HG03457 (cell line): ENCODE measurements at regions not wholly inside any gene's neighbourhood (a gene's known extent, or its start where the extent isn't known, plus 50 kb on each side); places are given as distances from the start of the nearest gene placed in this dataset.
A peak's percentile ranks its signal among the peaks of the same experiment; 100 is the strongest.
"Not testable (repeated sequence)": the region's sequence is repeated elsewhere in the genome, so short reads cannot be mapped to it uniquely, and the experiment has no call there.

Experiments used
- ATAC-seq: cut with Tn5 transposase; IDR thresholded peaks from one replicate; pipeline ENCODE4 v1.9.1; 2021; ENCODE audit warnings: moderate number of reproducible peaks; ENCODE audit not compliant: unreplicated experiment

DNA sequence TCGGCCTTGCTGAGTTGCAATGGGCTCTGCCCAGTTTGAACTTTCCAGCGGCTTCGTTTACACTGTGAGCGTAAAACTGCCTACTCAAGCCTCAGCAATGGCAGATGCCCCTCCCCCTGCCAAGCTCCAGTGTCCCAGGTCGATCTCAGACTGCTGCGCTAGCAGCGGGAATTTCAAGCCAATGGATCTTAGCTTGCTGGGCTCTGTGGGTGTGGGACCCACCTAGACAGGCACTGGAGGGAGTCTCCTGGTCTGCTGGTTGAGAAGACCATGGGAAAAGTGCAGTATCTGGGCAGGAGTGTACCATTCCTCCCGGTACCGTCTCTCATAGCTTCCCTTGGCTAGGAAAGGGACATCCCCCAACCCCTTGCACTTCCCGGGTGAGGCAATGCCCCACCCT is 88.2 kb downstream of the KLHL28 start:
- ATAC-seq, result no peak

DNA sequence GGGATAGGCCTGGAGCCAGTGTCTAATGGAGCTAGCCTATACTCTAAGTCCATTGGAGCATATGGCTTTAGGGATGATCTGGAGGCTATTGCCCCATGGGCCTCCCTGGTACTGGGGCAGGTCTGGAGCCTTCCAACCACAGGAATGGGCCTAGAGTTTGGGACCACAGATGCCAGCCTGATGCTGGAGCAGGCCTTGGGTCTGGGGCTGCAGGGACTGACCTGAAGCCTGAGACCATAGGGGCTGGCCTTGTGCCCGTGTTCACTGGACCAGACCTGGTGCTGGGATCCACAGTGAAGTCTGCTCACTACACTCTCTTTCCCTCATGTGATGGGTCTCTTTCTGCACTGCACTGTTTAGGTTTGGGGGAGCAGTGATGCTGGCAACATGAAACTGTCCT is 95.0 kb downstream of the KLHL28 start:
- no peak for ATAC-seq

DNA sequence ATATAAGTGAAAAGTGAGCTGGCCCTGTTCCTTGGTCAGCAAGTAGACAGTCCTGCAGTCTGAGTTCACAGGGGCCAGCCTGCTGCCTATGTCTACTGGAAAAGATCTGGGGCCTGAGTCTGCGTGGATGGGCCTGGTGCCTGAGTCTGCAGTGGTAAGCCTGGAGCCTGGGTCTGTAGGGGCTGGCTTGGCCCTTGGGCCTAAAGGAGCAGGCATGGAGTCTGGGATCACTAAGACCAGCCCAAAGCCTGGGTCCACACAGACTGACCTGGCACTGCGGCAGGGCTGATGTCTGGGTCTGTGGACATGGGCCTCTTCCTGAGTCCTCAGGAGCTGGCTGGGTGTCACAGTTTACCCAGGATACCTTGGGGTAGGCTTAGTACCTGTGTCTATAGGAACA is 95.4 kb downstream of the KLHL28 start:
- no peak for ATAC-seq

DNA sequence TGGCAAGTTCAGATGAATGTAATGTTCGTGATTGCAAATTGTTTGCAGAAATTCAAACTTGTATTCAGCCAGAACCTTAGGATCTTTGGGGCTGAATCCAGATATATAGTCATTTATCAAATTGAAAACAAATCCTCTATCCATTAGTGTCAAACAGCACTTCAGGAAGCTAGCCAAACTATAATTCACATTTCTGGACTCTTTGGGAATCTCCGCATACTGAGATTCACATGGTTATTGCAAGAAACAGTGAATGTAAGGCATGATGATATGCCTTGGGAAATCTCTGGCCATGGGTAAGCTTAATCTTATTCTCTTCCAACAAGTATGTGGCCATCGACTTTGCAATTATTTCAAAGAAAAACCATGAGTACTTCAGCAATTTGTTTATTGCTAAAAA is 98.5 kb downstream of the KLHL28 start:
- no peak for ATAC-seq

DNA sequence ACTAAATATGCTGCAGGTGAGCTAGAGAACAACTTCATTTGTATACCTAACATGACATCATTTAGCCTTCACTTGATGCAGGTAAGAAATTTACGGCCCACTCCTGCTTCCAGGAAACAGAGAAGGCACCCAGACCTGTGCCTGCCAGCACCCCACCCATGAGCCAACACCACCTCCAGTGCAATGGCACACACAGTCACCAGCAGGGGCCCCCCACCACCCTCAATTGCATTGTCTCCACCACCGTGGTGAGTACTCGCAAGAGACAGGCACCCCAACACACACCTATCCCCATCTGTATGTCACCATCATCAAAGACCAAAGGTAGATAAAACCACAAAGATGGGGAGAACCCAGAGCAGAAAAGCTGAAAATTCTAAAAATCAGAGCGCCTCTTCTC is 107.6 kb downstream of the KLHL28 start:
- no peak for ATAC-seq

DNA sequence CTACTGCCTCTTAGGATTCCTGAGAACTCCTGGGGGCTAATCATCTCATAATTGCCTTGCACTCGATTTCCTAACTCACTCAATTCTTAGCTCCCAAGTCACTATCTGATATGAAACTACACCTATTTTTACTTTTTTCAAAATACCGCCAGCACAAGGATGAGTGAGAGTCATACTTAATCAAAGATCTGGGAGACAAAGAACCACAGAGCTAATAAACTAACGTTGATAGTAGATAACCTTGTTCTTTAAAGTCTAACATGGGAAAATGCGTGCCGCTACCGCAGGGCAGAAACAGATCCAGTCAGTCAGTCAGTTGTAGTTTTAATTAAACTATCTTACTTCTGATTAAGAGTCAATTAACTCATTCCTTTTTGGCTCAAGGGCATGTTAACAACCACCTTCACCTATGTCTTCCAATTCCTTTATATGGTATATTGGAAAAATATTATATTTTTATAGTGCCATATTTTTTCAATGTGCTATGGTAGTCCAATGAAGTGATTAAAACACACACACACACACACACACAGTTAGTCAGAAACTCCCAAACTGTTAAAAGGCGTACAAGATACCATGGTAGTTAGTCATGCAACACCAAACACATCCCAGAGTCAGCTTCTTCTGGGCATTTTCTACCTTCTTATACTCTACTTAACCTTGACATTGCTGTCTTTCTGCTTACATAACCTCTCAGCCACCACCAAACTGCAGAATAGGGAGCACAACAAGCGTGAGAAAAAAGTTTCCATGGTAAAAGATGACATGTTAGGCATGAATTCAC is 114.0 kb downstream of the KLHL28 start:
- ATAC-seq, result no peak

DNA sequence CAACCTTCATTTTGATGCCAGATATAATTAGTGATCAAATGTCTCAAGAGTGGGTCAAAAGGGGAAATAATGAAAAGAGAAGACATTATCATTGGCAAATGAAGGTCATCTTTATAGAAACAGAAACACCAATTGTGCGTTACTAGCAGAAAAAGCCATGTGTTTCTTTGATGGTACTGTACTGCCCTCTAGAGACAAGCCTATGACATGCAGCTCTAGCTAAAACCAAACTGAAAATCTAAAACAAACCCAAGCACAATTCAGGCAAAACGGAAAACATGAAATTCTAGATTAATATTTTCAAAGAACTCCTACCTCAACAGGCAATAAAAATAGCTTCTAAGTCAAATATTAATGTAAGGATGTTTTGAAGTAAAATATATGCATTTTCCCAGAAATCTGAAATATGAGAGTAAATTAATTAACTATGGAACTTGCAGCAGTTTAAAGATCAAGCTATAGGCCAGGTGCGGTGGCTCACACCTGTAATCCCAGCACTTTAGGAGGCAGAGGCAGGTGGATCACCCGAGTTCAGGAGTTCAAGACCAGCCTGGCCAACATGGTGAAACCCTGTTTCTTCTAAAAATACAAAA is 115.4 kb downstream of the KLHL28 start:
- no peak for ATAC-seq

DNA sequence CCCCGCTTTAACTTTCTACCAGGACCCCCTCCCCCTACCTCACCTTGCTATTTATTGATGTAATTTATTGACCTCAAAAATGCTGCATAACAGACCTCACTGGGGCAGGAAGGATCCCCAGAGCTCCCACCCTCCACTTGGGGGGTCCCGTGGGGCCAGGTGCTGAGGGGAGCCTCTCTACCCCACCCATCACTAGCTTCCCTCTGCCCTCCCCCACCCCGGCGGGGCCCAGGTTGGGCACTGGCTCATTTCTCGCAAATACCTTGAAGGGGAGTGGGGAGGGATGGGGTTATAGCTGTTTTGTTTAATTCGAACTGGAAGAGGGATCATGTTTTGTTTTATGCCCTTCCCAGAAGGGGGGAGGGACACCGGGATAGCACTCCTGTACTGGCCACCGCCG is 125.8 kb downstream of the KLHL28 start:
- not testable (repeated sequence) for ATAC-seq

DNA sequence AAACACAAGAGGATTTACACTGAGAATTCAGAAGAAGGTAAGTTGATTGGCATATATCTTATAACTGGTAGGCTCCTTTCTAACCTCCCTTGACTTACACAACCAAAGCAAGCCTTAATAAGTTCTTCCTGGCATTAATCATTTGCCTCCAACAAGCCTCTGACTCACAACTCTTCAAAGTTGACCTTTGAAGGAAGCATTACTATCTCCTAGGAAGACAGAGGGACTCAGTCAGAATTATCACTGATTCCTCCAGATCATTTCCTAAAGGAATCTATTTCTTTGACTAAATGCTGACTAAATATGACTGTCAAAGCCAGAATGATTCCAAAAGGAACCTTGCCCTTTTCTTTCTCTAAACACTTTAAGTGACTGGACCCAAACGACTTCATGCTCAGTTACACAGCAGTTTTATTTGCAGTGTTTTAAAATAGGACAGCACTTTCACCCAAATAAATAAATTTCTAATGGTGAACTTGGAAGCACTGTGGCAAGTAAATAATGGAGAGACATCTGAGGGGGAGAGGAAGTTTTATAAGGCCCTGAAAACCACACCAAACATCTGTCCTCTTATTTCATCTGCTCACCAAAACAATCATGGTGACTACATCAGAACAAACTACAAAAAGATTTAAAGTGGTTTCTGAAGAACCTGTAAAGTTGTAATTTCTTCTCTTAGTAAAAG is 128.2 kb downstream of the KLHL28 start:
- ATAC-seq, result no peak

DNA sequence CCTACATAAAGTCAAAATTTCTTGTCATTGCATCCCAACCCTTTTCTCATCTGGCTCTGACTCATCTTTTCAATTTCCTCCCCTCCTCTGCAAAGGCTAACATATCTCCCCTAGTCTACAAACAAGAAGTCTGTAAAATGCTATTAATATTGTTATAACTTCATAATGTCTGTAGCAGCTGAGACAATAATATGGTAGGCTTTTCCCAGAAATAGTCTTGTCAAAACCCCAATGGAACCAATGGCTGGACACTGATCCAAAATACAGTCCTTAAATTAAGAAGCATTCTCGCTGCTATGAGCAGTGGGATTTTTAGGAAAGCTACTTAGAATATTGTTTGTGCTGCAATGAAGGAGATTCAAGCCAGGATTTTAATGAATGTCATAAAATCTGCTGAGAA is 131.4 kb downstream of the KLHL28 start:
- no peak for ATAC-seq

DNA sequence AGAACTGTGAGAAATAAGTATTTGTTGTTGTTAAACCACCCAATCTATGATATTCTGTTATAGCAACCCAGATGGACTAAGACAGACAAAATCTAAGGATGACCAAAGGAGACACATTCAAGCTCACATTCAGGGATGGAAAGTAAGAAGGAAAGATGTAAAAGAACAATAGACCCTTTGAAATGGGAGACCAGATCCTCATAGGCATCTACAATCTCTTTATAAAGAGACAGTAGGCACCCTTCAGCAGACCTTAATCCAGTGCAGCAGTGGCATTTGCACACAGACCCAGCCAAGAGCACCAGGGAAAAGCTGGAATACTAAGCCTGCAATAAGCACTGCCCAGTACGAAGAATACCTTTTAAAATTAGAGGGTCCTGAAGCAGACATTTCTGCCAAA is 132.7 kb downstream of the KLHL28 start:
- no peak for ATAC-seq

DNA sequence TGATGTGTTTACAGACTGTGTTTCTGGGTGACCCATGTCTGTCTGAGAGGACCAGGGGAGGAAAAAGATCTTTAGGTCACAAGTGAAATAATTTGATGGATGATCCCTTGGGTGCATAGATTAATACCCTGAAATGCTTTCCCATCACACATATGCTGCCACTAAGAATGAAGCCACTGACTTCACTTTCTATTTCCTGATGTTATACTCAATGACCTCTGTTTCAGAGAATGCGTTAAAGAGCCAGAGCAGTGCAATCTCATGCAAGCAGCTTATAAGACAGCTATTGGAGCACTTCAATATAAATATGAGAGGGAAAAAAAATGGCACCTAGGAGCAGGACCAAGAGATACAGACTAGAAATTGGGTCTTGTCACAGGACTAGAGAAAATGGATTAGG is 133.7 kb downstream of the KLHL28 start:
- ATAC-seq, result no peak

DNA sequence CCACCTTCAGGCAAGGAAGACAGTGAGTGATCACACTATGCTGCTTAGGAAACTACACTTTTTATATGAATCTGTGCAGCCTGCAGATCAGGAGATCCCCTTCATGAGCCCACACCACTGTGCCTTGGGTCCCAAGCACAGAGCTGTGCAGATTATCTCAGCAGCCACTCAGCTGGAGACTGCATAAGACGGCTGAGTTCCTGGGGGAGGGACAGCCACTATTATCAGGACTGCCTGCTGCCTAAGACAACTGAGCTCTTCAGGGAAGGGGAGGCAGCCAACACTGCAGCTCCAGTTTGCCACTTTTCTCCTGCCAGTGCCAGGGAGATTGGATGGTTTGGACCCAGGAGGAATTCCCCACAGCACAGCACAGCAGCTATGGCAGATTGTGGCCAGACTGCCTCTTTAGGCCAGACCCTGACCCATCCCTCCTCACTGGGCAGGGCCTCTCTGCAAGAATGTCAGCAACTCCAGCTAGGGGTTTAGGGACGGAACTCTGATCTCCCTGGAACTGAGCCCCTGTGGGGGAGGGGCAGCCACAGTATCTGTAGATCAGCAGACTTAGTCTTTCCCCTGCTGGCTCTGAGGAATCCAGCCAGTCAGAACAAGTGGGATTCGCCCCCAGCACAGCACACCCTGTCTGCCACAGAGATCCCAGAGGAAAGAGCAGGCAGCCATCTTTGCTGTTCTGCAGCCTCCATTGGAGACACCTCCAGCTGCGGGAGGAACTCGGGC is 141.3 kb downstream of the KLHL28 start:
- ATAC-seq, result no peak

DNA sequence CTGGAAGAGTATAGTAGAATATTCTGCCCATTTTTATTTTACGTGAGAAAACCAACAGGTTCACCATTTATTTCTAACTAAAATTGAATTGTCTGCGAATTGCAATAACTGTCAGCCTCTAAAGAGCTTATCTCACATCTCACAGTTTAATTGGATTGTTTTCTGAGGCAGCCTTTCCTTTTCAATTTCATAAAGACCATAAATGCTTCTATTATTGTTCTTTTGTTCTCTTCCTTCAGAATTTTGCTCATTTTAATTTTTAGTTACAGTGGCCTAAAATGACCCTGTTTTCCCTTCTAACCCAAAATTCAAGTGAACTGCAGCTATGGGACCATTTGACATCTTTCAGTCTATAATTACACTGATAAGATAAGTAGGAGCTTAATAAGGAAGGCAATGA is 147.6 kb downstream of the KLHL28 start:
- no peak for ATAC-seq

DNA sequence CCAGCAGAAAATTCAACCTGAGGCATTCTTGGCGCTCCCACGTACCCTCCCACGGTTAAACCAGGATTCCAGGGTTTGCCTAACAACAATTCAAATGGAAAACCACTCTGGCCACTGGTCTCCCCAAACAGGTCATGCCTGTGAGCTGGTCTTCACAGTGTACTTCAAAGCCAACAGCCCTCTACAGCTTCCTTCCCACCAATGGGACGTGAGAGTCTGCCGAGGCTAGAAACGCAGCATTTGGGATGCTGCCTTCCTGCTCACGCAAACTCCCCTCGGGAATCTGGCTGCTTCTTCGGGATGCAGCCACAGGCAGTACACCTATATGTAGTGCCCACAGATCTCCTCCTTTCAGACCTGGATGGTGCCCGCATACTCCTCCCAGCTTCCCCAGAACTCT is 149.1 kb downstream of the KLHL28 start:
- ATAC-seq, result no peak

DNA sequence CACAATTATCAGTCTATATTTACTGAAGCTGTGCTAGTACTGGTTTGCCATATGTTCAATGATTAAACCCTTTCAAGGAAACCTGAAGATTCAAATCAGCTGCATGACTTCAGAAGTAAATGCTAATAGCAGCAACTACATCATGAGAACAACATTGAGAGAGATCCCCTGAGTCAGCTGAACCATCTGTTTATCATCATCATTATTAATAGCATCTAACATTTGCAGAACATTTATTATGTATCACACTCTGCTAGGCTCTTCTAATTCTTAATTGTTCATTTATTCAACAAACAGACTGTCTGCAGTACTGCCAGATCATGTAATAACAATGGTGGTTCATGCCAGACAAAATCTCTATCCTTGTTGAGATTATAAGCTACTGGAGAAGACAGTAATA is 157.4 kb downstream of the KLHL28 start:
- ATAC-seq, result no peak

DNA sequence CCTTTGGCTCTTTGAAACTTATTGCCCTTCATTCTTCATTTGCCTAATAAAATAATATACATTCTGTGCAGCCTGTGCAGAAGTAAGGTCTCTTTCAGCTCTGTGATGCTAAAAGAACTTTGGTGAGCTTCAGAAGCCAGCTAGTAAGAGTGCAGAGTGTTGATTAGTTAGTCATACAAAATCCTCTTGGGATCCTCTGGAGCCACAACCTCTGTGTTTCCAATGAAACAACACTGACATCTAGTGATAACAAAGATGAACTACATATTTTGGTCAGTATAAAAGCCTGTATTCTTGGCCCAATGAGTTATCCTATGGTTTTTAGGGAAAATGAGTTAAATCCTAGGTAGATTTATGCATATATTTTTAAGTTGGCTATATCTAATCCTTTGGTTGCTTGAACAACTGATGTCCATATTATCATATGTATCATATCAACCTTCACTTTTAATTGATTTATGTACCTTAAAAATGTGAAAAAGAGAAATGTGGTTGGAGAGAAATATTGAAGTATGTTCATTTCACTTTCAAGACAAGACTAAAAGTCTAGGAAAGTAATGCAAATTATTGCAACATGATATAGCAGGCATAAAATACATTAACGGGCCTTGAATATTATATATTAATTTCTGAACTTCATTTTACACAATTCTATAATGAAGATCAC is 158.4 kb downstream of the KLHL28 start:
- ATAC-seq, result peak; percentile 85

DNA sequence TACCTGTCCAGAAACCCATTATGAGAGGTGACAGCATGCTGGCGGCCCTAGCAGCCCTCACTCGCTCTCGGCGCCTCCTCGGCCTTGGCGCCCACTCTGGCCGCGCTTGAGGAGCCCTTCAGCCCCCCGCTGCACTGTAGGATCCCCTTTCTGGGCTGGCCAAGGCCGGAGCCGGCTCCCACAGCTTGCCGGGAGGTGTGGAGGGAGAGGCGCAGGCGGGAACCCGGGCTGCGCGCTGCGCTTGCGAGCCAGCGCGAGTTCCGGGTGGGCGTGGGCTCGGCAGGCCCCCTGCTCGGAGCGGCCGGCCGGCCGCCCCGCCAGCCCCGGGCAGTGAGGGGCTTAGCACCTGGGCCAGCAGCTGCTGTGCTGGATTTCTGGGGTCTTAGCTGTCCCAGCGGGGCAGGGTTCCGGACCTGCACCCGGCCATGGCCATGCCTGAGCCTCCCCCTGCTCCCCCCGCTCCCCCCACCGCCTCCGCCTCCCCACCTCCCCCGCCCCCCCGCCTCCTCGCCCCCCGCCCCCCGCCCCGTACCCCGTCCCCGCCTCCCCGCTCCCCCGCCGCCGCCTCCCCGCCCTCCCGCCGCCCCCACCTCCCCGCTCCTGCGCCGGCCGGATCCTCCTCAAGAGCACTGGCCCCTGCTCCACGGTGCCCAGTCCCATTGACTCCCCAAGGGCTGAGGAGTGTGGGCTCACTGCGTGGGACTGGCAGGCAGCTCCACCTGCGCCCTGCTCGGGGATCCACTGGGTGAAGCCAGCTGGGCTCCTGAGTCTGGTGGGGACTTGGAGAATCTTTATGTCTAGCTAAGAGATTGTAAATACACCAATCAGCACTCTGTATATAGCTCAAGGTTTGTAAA is 163.1 kb downstream of the KLHL28 start:
- ATAC-seq, result no peak

DNA sequence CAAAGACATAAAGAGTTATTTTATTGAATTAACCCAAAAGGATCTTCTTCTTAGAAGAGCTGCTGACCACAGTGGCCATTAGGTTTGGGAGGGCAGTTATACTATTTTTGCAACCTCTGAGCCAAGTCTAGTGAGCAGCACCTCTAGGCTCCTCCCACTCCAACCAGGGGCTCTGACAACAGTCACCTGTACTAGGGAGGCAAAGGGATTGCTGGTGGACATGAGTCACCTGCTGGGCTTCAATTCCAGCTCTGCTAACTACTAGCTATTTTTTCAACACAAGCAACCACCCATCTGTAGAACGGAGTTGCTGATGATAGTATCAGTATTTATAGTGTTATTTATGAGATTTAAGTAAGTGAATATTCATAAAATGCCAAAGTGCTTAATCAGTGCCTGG is 166.0 kb downstream of the KLHL28 start:
- no peak for ATAC-seq

DNA sequence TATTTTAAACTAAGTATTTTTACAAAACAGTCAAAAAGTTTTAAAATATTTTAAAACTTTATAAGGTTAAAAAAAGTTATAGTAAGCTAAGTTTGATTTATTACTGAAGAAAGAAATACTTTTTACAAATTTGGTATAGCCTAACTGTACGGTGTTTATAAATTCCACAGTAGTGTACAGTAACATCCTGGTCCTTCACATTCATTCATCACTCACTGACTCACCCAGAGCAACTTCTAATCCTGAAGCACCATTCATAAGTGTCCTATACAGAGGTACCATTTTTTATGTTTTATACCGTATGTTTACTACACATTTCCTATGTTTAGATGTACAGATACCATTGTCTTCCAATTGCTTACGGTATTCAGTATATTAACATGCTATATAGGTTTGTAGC is 170.0 kb downstream of the KLHL28 start:
- no peak for ATAC-seq
